Fibroblast of skin of left biceps (primary cell): ENCODE measurements at regions not wholly inside any gene's neighbourhood (a gene's known extent, or its start where the extent isn't known, plus 50 kb on each side); places are given as distances from the start of the nearest gene placed in this dataset.

Source experiments
- DNase-seq, 2 experiments: peaks; one replicate each; pipeline ENCODE4 v3.0.0-alpha.2; 2013; ENCODE audit warnings: low read depth in 2 of 2

DNA sequence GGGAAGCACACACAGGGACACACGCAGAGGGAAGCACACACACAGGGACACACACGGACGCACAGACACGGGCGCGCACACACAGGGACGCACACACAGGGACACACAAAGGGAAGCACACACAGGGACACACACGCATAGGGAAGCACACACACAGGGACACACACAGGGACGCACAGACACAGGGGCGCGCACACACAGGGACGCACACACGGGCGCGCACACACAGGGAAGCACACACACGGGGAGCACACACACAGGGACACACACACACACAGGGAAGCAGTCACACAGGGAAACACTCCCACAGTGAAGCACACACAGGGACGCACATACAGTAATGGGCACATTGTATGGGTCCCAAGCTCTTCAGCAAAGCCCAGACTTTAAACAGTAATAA, 685.3 kb downstream of the TRIML1 start:
- no peak for DNase-seq

DNA sequence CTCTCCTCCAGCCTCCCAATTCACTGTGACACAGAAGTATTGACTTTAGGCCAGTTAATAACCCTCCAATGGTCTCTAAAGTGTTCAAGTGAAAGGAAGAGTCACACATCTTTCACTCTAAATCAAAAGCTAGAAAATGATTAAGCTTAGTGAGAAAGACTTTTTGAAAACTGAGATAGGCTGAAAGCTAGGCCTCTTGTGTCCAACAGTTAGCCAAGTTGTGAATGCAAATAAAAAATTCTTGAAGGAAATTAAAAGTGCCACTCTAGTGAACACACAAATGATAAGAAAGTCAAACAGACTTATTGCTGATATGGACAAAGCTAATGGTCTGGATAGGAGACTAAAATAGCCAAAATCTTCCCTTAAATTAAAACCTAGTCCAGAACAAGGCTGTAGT, 687.2 kb downstream of the TRIML1 start:
- DNase-seq = no peak

DNA sequence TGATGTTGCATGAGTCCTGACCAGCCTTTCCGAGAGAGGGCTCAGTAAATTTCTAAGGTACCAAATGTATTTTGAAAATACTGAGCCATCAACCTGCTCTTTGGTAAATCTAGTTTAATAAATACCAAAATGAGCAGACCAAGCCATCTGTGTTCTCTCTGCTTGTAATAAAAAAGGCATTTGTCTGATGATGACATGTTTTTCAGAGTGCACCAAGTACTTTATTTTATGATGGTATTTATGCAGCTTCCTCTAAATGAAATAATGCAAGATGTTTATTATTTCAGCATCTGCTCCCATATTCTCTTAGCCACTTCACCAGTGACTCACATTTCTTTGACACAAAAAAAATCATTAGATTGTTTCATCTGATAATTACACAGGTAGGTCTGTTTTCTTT, 700.5 kb downstream of the TRIML1 start:
- no peak for DNase-seq

DNA sequence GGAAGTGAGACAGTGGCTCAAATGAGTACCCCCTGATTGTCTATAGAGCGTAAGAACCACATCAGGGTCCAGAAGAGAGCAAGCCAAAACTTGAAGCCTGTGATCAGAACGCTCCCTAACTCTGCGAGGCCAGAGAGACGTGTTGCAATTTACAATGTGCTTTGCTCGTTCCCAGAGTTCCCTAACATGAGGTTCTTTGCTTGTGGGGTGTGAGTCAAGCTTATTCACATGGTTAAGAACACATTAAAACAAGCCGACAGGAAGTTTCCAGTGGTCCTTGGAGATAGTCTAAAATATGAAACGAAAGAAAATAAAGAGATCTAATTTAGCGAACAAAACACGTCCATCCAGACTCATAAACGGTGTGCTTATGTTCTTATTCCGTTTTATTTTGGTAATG, 702.3 kb downstream of the TRIML1 start:
- DNase-seq = no peak

DNA sequence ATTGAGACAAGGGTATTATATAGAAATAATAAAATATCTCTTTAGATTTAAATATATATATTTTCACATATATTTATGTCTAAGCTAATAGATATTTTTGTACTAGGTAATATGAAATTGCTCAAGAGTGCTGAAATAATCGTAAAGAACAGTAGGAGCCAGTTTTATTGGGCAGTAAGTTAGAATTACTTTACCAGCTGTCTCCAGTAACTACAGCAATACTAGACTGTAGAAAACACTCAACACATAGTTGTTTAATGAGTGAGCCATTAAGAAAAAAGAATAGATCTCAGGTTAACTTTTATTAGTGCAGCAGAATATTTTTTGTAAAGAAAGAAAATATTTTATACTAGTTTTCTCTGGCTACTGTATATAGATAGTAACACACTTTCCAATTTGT, 715.2 kb downstream of the TRIML1 start:
- no peak for DNase-seq

DNA sequence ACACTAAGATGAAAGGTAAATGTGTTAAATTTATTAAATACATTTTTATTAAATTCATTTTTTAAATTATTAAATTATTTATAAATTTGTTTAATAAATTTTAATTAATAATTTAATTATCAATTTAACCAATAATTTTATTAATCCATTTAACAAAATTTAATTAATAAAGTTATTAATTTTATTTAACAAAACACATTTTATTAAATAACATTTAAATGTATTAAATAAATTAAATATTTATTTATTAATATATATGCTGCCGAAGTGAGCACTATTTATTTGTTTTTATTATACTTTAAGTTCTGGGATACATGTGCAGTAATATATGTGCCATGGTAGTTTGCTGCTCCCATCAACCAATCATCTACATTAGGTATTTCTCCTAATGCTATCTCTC, 719.5 kb downstream of the TRIML1 start:
- no peak for DNase-seq

DNA sequence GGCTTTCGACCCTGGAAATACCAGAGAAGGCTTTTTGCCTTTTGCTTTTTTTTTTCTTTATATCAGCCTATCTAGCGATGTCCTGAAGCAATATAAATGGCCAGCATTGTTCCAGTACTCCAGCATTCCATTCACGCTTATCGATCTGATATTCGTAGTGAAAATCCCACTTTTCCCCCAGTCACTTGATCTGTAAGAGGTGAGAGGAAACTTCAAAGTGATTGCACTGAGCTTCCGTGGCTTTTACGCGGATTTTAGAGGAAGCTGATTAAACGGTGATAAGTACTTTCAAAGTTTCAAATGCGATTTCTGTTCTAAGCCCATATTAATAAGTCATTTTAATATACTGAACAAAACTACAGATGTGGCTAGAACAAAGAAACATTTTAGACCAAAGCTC, 725.5 kb downstream of the TRIML1 start:
- no peak for DNase-seq

DNA sequence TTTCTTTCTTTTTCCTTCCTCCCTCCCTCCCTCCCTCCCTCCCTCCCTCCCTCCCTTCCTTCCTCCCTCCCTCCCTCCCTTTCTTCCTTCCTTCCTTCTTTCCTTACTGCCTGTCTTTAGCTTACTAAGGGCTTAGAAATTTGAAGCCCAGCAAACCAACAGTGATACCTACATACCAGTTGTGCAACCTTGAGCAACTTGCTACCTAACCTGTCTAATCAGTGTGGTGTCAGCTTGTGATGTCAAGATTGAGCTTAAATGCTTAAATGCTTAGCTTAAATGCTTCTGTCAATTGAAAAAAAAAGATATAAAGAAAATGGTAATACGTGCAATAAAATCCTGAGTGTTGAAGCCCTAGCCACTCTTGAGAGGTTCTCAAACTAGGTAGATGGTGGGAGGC, 728.6 kb downstream of the TRIML1 start:
- no peak for DNase-seq

DNA sequence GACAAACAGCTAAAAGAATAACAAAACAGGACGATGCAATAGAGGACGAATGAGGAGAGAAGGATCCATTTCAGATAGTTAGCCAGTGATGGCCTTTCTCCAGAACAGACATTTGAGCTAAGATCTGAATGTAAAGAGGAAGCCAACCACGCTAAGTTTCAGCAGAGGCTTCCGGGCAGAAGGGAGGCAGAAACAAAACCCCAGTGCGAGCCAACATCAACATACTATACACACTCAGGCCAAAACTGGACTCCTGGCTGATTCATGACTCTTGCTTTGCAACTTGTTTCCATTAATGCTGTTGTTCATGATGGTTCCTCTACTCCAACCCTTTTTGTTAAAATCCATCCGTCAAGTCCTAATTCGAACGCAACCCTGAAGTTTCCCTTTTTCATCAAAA, 730.3 kb downstream of the TRIML1 start:
- no peak for DNase-seq

DNA sequence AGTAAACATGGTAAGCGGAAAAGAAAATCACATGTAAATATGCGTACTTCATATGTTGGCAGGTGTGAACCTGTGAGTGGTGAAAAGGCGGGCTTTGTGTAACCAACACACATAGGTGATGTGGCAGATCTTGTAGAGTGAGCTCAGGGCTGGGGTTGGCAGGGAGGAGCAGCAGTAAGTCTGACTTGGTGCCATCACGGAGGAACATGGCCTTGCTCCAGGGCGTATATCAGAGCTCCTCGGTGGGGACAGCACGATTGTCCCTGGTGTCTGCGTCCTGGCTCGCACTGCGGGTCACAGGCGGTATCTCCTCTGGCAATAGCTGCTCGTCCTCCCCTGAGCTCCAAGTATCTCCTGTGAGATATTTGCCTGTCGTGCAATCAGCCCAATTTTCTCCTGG, 733.6 kb downstream of the TRIML1 start:
- no peak for DNase-seq

DNA sequence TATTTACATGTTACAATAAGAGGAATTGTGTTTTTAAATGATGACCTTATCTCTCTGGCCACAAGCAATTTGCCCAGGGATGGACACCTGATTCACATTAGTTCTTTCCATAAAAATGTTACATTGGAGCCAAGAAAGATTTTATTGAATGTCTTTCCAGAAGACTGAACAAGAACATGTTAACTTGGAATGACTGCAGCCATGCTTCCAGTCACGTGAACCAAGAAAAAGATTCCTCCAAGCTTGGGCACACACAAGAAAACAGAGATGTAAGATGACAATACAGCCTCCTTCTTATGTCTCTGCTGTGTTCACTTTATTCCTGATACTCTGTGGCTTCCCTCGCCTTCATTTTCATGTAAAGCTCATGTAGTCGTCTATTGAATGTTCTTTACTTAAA, 737.6 kb downstream of the TRIML1 start:
- no peak for DNase-seq

DNA sequence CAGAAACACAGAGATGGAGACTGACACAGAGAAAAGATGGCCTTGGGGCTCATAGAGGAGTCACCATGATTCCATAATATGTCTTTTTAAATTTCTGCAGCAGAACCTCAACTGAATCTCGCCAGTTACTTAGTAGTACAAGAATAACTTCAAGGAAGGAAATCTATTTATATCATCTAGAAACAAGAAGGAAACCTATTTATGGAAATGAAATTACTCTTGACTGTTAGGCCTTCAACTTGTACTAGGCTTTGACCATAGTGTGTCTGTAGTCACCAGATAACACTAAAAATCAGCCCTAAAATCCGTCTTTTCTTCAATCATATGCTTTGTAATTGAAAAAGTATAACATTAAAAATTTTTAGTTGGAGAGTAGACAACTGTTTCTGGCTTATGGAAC, 740.4 kb downstream of the TRIML1 start:
- no peak for DNase-seq

DNA sequence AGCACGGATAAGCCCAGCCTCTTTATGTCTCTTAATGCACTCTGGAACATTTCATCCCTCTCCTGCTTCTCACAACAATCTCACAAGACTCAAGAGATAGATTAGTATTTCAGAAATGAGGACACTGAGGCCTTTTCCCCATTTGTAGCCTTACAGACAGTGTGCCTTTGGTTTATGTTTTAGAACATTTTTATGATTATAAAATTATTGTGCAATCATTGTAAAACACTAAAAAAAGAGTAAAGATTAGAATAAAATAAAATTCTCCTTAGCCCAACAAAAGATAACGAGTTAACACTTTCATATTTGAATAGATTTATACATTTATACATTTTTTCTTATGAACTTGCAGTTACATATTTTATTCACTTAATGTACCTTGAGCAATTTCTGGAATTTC, 748.7 kb downstream of the TRIML1 start:
- DNase-seq = no peak

DNA sequence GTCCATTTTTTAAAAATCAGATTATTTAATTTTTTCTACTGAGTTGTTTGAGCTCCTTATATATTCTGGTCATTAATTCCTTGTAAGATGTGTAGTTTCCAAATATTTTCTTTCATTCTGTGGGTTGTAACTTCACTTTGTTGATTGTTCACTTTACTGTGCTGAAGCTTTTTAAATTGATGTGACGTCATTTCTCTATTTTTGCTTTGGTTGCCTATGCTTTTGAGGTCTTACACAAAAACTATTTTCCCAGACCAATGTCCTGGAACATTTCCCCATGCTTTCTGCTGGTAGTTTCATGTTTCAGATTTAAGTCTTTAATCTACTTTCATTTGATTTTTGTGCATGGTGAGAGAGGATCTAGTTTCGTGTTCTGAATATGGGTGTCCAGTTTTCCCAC, 753.6 kb downstream of the TRIML1 start:
- no peak for DNase-seq

DNA sequence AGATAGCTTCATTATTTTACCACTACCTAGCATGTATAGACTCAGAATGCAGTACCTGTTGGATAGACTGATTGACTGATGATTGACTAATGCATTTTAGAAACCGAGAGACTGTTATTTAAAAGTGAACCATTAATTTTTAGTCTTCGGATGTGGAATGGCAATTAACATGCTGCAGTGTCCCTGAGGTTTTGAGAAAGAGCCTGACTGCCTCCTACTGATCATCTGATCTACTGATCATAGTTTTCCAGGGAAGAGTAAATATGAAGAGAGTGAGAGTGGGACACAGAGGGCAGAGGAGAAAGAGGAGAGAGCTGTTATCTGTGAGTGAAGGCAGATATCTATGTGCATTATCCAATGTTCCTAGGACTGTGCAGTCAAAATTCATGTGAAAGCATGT, 764.7 kb downstream of the TRIML1 start:
- DNase-seq = no peak

DNA sequence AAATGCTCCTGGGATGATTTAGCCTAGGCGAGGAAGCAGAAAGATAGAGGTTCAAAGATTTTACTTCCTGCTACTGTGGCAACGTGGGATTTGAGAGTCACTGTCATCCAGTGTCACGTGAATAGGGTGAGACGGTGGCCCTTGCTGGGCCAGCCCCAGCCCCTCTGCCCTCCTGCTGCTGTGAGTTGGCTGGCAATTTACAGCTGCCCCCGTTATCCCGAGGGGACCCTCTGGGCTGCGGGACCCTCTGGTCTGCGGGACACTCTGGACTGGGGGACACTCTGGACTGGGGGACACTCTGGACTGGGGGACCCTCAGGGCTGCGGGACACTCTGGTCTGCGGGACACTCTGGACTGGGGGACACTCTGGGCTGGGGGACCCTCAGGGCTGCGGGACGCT, 765.4 kb downstream of the TRIML1 start:
- DNase-seq = no peak

DNA sequence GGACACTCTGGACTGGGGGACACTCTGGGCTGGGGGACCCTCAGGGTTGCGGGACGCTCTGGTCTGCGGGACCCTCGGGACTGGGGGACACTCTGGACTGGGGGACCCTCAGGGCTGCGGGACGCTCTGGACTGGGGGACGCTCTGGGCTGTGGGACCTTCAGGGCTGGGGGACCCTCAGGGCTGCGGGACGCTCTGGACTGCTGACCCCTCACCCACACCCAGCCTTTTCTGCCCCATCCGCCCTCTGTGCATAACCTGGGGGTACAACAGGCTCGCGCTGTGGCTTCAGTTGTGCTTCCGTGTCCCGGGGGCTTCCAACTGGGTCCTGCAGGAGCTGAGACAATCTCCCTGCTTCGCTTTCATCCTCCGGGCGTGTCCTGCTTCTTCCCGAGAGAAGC, 766.0 kb downstream of the TRIML1 start:
- no peak for DNase-seq

DNA sequence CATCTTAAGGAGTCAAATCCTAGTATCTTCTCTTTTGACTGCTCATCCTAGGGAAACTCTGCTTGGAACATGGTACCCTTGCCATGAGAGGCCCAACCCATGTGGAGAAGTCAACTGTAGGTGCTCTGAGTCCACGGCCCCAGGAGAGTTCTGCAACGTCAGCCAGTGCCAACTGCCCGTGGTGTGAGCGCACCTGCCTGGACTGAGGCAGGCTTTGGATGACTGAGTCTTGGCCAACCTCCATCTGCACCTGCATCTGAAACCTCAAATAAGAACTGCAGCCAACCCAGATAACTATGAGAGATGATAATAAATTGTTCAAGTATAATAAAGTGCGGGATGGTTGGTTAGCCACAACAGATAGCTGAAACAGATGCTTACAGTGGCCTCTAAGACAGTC, 772.0 kb downstream of the TRIML1 start:
- DNase-seq = no peak

DNA sequence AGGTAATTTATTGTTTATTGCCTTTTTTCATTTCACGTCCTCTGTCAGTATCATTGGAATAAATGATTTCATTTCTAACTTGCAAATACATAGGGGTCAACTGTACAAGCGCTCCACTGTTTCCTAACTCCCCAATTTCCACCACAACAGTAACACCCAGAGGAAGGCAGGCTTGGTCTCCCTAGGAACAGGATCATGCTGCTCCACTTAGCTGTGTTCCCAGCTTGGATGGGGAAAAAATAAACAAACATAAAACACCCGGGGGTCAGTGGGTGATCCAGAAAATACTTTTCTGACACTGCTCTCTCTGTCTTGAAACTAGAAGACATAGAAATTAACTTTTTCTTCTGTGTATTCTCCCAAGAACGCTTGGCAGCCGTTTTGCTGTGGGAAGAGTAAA, 772.5 kb downstream of the TRIML1 start:
- DNase-seq = no peak

DNA sequence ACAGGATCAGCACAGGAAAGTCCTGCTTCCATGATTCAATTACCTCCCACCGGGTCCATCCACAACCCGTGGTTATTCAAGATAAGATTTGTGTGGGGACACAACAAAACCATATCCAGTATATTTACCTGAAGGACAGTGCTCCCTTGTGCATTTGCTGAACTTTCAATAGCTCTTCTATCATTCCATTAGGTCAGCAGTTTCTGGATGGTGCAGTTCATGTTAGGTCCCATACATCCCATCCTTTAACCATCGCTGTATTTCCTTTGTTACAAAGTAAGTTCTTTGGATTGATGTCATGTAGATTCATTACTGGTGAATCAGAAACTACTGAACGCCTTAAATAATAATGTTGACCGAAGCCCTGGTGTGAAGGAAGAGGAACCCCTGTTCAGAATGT, 775.9 kb downstream of the TRIML1 start:
- no peak for DNase-seq

DNA sequence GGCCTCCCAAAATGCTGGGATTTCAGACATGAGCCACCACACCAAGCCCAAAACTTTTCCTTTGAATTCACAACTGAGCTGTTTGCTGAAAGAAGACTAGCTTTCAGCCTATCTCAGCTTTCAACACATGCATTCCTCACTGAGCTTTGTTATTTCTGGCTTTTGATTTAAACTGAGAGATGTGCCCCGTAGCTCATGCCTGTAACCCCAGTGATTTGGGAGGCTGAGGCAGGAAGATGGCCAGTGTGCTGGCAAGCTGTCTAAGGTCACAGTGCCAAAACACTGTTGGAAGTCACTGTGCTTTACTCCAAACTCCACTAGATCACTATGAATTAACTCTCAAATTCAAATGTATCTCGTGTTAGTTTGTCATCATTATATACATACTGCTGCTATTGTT, 779.5 kb downstream of the TRIML1 start:
- DNase-seq = no peak

DNA sequence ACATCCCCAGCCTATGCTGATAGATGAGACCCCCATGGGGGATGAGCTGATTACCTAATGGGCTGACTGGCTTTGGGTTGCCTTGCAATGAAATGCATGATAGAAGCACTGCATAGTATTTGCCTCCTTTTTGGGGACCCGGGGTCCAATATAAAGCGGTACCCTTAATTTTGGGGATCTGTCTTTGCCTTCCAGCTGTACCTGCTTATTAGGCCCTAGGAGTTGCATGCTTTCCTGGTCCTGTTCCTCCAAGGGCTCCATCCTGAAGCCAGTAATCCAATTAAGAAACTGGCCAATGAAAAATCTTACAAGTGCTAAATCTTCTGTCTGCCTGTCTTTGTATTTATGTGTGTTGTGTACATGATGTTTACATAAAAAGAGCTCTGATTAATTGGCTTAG, 791.6 kb downstream of the TRIML1 start:
- DNase-seq = no peak

DNA sequence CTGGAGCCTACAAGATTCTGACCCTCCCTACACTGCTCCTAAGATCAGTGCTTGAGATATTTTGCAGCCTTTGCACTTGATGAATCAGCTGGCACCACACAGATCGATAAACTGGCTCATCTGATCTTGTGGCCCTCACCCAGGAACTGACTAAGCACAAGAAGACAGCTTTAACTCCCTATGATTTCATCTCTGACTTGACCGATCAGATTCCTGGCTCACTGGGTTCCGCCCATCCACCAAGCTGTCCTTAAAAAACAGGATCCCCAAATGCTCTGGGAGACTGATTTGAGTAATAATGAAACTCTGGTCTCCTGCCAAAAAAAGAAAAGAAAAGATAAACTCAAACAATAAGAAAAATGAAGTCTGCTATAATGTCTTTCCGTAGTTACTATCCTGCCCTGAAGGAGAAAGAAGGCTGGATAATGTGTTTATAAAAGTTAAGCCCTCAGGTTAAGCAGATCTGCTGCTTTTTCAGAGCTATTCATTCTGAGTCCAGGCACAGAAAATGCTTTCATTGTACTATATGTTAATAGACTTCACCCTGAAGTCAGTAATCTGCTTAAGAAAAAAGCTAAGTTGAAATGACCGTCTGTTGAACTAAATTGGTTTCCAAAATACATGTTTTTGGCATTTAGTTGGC, 795.2 kb downstream of the TRIML1 start:
- DNase-seq = no peak

DNA sequence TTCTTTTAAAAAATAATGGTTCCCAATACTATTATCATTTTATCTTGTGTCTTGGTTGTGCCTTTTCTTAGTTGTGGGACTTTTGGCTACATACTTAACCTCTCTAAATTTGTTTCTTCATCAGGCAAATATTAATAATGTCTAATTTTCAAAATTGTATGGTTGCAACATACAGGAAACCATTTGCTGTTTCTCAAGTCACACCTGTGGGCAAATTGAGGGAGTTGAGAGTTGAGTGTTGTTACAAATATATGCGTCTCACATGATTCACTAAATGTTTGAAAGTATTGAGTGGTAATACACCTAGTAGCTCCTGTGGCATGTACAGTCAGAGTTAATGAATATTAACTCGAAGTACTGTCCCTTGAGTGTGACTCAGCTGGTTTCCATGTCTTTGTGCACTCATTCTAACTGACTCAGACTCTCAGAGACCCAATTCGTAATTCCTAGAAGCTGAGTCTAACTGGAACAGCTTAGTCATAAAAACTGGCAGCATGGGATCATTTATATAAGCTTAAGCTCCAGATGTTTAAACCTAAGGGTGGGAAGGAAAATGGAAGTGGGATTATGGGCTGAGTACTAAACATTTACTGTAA, 802.4 kb downstream of the TRIML1 start:
- peak; percentile 97 to 99 for DNase-seq
